C1 segment of cervical spinal cord (tissue), 14 donors: ENCODE measurements at regions not wholly inside any gene's neighbourhood (a gene's known extent, or its start where the extent isn't known, plus 50 kb on each side); places are given as distances from the start of the nearest gene placed in this dataset.
A peak's percentile ranks its signal among the peaks of the same experiment; 100 is the strongest.

Source experiments
- DNase-seq, 14 donors: peaks; one replicate each; lab custom pipeline; 2025; lab: John Stamatoyannopoulos, UW

GRCh38 chr6:103979308-103979707, 880.4 kb downstream of the HACE1 start:
- DNase-seq: no peak

- DNase-seq: no peak
Observed at GRCh38 chr6:103937389-103937788, 922.3 kb downstream of the HACE1 start.

- no peak for DNase-seq
Observed at GRCh38 chr6:103925317-103925716, 934.4 kb downstream of the HACE1 start.

GRCh38 chr6:103910018-103910417, 949.7 kb downstream of the HACE1 start:
- no peak for DNase-seq

GRCh38 chr6:103908898-103909297, 950.8 kb downstream of the HACE1 start:
- DNase-seq: no peak

GRCh38 chr6:103895136-103895535, 964.6 kb downstream of the HACE1 start:
- DNase-seq: no peak

GRCh38 chr6:103893141-103893581, 966.6 kb downstream of the HACE1 start:
- DNase-seq: peak in 1 of 14 donors; percentile 84

GRCh38 chr6:103886951-103887350, 972.8 kb downstream of the HACE1 start:
- DNase-seq: no peak

GRCh38 chr6:103885446-103885845, 974.3 kb downstream of the HACE1 start:
- DNase-seq: no peak

- DNase-seq: no peak
Observed at GRCh38 chr6:103879800-103880199, 979.9 kb downstream of the HACE1 start.

GRCh38 chr6:103875221-103875620, 984.5 kb downstream of the HACE1 start:
- DNase-seq: no peak

GRCh38 chr6:103874575-103874974, 985.1 kb downstream of the HACE1 start:
- no peak for DNase-seq

GRCh38 chr6:103872678-103873077, 987.0 kb downstream of the HACE1 start:
- no peak for DNase-seq

- no peak for DNase-seq
Observed at GRCh38 chr6:103872233-103872632, 987.5 kb downstream of the HACE1 start.

GRCh38 chr6:103870970-103871369, 988.7 kb downstream of the HACE1 start:
- DNase-seq: no peak

GRCh38 chr6:103862297-103862696, 997.4 kb downstream of the HACE1 start:
- no peak for DNase-seq

GRCh38 chr6:103858003-103858402, 1001.7 kb downstream of the HACE1 start:
- DNase-seq: no peak

GRCh38 chr6:103855750-103856149, 1004.0 kb downstream of the HACE1 start:
- no peak for DNase-seq

- DNase-seq: no peak
Observed at GRCh38 chr6:103854059-103854458, 1005.7 kb downstream of the HACE1 start.

- DNase-seq: no peak
Observed at GRCh38 chr6:103838457-103838856, 1021.3 kb downstream of the HACE1 start.

GRCh38 chr6:103826209-103826608, 1033.5 kb downstream of the HACE1 start:
- no peak for DNase-seq

GRCh38 chr6:103820148-103820547, 1039.6 kb downstream of the HACE1 start:
- no peak for DNase-seq

GRCh38 chr6:103819509-103819908, 1040.2 kb downstream of the HACE1 start:
- no peak for DNase-seq

GRCh38 chr6:103812970-103813369, 1046.7 kb downstream of the HACE1 start:
- DNase-seq: no peak
